ENCODE measurements at regions not wholly inside any gene's neighbourhood (a gene's known extent, or its start where the extent isn't known, plus 50 kb on each side); places are given as distances from the start of the nearest gene placed in this dataset.

DNA sequence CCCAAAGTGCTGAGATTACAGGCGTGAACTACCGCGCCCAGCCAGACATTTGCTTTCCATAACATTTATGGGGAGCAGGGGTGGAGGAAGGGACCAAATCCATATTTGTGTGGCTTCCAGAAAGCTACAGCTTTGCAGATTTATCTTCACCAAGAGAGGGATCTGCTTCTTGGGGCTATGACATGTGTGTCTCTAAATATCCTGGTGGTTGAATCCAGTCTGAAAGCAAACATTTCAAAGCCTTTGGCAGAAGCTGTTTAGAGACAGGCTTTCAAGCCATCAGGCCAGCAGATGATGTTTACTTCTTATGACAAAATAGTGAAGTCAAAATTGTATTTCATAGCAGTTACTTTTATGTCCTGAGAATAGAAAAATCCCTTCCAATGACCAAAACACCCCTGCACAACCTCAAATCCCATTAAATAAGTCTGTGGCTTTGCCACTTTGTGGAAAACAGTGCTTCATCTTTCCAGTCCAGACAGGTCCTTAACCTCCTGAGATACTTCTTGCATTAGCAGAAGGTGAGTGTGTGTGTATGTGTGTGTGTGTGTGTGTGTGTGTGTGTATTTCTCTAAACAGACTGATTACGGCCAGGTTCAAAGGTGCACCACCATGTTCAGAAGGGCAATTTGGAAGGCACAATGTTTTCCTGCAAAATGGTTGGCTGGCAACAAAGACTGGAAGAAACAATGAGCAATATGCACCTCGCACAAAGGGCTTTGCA is 191.4 kb upstream of the LRIG1 start:
- DNase-seq (ENCODE audit: low spot score) = no peak

DNA sequence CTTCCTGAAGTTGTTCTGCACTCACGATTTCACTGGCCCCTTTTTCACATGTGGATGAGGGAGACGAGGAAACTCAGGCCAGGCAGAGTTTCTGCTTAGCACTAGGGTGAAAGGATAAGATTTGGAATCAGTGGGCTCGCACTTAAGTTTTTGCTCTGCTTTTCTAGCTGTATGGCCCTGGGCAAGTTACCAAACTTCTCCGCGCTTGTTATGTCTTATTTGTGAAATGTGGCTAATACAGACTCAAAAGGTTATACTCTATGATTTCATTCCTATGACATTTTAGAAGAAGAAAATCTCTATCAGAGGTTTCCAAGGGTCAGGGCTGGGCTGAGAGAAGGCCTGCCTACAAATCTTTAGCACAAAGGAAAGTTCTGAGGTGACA is 191.9 kb upstream of the LRIG1 start:
- no peak for DNase-seq (ENCODE audit: low spot score)

DNA sequence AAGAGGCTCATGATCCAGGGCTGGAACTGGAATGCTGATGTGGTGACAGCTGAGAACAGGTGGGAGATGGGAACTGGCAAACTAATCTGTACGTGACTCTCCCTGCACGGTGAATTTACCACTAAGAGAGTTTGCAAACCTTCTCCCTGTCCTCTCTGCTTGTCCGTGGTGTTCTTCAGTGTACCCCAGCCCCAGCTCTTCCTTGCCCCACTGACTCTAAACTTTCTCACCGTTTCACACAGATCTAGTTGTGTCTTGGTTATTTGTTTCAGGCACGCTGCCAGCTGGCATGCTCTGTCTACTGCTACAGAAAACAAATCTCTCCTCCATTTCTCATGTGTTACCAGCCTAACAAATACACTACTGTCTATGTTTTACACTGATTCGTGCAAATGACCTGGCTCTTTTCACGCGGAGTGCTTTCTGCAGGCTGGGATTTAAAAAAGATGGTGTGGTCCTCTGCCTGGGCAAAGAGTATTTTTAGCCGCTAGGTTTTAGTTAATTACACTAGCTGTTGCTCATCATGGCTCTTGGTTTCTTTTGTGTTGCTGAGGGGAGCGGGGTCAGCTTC is 192.7 kb upstream of the LRIG1 start:
- no peak for DNase-seq (ENCODE audit: low spot score)

DNA sequence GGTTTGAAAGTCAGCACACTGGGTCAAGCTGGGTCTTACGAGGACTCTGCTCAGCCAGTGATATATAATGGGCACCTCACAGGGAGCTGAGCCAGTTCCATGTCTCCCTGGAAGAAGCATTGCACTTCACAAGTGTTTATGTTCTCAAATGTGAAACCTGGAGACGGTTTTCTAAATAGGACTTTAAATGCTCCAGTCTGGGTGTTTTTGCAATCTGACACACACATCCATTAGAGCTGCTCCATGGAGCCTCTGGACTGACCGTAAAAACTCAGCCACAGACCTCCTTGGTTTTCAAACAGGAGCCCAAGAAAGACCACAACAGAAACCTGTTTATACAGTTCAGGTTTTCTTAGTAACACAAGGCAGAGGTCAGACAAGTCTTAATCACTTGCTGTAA is 201.3 kb upstream of the LRIG1 start:
- DNase-seq (ENCODE audit: low spot score) = no peak

DNA sequence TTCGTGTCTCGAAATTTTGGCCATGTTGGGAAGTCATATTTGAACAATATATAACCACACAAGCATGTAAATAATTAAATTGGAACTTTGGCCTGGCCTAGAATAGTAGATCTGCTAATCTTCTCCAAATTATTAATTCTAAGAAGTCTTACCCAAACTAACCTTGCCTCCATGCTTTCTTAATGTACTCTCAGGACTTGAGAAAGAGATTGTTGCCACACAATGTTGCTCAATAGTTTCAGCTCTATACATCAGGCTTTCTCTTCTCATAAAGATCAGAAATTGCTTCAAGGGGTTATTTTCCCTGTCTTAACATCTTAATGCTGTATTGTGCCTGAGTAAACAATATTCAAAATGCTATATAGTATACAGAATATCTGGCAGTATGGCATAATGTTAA is 202.7 kb upstream of the LRIG1 start:
- no peak for DNase-seq (ENCODE audit: low spot score)

DNA sequence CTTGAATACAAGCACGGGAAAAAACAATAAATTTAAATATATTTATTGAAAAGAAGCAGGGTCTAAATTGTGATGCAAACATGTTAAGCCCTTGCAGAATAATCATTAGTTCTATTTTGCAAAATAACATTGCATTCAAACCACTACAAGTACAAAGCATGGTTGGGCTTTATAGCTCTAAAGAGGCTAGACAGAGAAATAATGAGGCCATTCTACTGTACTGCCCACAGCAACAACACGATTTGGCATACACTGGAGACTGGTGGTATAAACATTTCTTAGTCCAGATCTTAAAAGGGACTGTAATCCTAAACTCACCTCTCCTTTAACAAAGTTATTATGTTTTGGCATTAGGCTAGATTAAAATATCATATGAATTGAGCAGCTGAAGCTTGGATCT is 204.3 kb upstream of the LRIG1 start:
- DNase-seq (ENCODE audit: low spot score) = no peak

DNA sequence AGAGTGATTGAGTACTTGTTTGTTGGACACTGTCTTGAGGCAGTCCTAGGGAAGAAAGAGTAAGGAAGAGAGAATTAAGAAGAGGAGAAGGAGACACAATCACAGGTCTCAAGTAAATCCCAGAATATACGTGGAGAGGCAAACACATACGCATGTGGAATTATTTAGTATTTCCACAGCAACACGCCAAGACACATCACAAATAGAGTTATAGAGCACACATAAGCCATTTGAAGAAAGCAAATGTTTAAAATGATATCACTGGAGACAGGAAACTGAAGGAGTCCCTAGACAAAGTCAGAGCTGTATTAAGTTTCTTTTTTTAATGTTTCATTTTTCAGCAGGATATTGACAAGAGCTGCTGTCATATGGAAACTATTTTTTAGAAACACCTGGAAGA is 206.1 kb upstream of the LRIG1 start:
- no peak for DNase-seq (ENCODE audit: low spot score)

DNA sequence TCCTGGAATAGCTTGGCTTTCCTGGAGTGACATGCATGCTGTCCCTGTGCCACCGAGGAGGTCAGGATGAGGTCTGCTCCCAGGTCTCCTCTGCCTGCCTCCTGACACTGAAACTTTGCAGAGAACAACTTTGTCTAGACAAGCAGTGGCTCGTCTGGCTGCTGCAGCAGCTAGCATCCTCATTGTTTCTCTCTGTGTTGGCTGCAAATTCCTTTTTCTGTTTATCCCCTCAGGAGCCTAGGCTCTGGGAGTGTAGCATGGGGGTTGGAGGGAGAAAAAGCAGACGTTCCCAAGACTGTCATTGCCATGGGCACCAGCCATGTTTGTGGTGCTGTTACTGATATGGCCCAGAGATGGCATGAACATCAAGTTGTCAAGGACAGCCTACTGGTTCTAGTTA is 208.7 kb upstream of the LRIG1 start:
- no peak for DNase-seq (ENCODE audit: low spot score)

DNA sequence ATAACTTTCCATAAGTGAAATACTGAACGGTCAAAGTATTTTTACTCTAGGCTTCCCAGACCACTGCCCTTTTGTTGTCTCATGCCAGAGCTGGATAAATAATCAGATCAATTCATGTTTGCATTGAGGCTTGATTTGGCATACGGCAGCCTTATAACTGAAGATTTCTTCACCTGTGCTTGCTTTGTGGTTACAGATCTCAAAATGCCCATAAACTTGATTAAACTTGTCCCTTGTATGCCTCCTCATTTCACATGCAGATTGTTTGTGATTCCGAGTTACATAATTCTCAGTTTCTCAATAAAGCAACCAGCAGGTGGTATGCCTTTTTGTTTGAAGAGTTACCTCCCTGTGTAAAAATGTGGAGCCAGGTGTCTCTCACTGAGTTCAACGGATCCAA is 211.4 kb upstream of the LRIG1 start:
- no peak for DNase-seq (ENCODE audit: low spot score)

DNA sequence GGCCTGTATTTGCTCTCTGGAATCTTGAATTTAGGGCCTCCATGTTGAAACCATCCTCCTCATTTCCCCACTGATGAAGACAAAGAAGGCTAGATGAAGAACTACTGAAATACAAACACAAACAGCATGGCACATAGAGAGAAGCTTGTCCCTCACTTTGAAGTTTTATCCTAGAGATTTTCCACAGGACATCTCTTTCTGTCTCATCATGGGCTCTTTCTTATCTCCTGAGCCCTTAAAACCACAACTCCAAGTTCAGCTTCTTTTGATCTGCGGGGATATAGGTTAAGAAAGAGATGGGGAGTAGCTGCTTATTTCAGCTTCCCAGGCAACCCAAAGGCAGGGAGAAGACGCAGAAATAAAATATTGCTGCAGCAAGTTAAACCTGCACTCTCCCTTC is 213.1 kb upstream of the LRIG1 start:
- no peak for DNase-seq (ENCODE audit: low spot score)

DNA sequence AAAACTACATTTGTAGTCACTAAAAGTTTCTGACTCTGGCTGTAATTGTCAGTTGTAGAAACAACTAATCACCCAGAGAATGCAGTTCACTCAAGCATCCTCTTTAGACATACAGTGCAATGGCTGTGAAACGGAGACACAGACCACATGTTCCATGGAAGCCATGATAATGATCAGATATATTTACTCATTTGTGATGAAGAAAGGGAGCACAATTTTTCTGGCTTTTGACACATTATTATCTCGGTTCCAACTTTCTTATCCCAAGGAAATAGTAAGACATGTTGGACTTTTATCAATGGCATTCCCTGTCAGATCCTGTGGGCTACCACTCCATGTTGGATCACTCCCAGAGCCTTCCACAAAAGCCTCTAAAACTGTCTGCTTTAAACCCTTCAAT is 215.0 kb upstream of the LRIG1 start:
- no peak for DNase-seq (ENCODE audit: low spot score)

DNA sequence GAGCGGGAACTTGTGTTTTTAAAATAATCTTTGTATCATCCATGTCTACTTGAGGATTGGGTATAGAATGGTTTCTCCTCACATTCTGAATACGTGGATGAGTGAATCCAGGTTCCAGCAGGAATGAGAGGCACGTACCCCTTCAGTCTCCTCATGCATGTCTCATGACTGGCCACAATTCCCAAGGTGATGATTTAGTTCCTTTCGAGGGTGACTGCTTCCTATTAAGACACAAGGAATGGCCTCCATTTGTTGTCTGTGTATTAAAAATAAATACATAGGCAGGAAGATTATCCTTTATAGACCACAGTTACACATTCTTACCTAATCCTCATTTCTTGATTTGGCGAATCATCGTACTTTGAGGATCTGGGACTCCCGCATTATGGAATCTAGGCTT is 217.0 kb upstream of the LRIG1 start:
- DNase-seq (ENCODE audit: low spot score) = no peak

DNA sequence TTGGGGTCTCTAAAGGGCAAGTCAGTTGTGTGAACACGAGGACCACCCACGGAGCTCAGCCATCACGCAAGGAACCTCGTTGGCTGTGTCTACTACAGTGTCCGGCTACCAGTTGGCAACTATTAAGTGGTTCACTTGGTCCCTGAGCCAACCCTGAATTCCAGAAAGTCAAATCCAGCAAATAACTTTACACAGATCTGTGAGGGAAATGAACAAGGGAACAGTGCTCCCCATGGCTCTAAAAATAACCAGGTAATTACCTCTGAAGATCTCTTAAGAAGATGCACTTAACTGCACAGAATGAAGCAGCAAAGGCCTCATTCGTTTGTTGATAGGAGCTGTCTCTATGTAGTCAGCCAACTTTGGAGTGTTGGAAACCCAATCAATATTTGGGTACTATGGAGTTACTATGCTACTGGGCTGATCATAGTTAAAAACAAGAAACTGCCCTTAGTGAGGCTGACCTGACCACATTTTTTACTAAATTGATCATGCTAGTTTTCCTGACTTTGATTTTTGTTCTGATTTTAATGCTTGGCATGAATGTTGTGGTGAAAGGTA is 219.1 kb upstream of the LRIG1 start:
- DNase-seq (ENCODE audit: low spot score) = no peak

DNA sequence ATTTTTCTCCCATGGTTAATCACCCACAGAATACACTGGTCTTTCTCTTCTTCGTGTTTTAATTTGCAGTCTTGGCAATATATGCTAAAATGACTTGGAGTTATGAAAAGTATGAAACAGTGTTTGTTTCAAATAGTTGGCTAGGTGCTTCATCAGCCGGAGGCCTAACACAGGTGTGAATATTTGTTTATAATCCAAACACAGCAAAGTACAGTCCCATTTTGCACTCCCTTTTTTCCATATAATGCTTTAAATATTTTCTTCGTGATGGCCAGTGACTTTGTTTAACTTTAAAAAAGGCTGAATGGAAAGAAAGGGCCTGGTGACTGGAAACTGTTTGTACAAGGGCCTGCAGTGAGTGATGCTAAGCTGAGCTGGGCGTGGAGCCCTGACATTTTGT is 219.7 kb upstream of the LRIG1 start:
- no peak for DNase-seq (ENCODE audit: low spot score)

DNA sequence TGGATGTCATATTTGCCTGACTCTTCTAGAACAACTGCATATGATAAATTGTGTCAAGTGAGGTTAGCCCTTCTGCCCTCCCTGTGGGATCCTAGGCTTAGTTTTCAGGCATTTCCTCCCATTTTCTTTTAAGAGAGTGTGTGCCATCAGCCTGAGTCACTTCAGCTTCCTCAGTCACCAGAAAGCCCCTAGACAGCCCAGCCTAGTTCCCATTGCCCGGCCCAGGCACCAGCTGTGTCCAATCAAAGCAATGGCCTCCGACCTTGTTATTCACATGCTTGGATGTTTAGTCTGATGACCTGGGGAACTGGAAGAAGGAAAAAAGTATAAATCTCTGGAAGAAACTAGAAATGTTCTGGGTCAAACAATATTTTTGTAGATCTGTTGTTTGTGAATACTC is 221.9 kb upstream of the LRIG1 start:
- no peak for DNase-seq (ENCODE audit: low spot score)

DNA sequence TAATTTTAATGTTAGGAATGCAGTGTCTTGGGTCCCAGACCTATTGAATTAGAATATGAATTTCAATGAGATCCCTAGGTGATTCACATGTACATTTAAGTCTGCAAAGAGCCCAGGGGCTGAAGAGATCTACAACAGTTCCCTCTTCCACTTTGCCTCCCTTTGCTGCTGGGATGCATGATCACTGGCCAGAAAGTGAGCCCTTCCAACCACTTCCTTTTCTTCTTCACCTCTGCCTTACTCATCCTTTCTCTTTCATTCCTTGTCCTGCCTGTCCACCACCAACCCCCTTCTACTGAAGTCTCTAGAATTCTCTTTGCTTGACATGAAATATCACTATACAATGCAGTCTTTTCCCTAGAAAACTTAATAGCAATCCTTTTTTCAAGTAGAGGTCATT is 222.4 kb upstream of the LRIG1 start:
- DNase-seq (ENCODE audit: low spot score) = no peak

DNA sequence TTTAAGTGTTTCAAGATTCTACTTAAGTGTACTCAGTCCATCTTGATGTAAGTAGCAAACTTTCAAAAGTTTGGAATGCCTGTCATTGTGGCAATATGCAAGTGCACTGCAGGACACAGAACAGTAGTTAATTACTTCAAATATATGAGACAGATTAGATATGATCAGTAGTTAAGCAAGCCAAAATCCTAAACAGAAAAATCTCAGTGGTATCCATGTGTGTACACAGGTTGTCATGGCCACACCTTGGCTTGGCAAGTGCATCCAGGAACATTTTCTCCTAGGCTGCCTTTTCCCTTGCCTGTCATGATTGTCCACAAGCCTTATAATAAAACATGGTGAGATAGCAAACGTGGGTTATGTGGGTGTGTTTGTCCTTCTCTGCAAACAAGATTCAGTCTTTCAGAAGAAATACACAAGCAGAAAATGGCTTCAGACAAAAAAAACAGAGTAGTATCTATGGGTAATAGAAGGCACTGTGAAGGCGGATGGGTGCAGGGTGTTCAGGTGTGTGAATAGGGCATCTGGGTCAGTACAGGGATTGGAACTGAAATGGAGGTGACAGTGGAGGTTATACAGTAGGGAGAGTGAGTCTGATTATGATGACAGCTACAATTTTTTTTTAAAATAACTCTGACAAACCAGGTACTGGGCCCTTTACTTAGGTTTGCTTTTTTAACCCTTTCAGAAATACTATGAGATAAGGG is 229.0 kb upstream of the LRIG1 start:
- DNase-seq (ENCODE audit: low spot score) = no peak

DNA sequence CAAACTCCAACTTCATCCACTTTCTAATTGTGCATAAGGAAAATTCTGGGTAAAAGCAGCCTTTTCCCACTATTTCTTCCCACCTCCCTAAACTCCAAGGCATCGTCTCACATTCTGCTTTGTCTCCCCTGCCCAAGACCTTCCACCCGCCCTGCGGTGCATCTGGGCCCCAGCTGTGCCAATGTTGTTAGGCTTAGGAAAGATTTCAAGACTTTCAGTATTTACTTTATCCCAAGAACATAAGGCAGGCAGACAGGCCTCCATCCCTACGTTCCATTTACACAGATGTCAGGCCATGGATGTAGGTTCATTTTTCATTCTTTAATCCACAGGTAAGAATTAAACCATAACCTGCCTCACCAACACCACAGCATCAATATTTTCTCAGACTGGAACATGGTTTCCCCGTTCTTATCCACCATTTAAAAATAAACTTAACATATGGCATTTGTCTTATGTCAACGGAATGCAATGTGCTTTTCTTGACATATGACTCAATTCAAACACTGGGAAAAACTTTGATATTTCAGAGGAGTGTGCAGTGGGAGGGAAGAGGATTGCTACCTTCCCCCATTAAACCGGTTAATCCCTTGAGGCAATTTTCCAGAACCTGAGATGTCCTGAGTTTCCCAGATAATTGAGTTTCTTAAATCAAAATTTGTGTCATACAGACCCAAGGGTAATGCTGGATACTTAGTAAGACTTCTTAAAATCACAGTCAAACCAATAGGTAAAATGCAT is 238.0 kb upstream of the LRIG1 start:
- DNase-seq (ENCODE audit: low spot score) = no peak

DNA sequence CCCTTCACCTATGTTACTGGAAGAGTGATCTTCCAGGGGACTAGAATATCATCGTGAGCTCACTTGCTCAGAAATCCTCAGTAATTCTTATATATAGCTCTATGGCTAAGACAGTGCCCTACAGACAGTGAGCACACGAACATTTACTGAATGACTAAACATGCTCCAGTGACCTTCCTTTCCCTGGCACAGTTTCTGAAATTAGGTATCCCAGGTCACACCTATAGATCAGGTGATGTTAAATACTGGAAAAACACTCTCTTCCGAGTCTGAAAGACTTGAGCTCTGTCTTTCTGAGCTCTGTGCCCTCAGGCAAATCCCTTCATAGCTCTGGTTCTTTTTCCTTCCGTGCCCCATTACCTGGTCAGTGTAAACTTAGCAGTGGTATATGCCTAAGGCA is 239.4 kb upstream of the LRIG1 start:
- no peak for DNase-seq (ENCODE audit: low spot score)

DNA sequence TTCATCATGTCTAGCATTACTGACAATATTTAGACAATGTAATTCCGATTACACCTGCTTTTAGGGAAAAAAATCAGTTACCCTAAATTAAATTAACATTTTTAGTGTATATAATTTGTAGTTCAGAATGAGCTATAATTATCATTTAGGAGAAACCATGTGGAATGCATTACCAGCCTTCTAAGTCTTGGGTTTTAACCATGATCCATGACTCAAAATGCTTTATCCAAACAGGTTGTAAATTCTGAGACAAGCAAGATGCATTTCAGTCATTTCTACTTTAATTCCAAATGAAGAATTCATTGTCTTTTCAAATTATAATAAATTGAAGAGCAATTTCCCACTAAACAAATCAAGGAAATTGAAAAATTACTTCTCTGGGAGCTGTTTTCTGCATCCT is 243.7 kb upstream of the LRIG1 start:
- DNase-seq (ENCODE audit: low spot score) = no peak

DNA sequence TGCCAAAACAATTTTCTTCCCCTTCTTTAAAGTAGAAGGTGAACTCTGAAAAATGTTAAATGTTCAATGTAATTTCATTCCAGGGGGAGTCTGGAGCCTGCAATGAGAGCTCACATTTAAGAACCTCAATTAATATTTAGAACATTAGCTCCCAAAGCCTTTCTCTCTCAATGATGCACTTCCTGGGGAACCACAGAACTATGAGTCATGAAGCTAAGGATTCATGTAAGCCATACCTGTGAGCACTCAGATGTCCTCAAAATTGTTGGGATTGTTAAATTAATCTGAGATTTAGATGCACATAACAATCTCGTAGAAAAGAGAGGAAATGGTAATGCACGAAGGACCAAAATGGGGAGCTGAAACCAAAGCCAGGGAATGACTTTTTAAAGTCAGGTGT is 244.2 kb upstream of the LRIG1 start:
- DNase-seq (ENCODE audit: low spot score) = no peak

DNA sequence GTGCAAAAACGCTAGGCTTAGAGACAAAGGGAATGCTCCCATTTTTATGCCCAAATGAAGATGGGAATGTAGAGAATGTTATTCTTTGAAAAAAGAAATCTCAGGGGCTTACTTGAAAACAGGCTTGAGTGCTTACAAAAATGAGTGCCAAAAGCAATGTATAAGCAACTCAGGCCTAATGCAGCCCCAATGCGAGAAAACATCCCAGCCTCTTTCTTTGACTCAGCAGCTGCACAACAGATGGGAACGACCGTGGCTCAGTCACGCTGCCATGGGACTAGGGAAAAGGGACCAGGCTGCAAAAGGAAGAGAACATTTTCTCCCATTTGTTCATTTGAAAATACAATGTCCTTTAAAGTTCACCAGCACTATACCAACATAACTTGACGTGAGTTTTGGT is 246.4 kb upstream of the LRIG1 start:
- DNase-seq (ENCODE audit: low spot score) = no peak

DNA sequence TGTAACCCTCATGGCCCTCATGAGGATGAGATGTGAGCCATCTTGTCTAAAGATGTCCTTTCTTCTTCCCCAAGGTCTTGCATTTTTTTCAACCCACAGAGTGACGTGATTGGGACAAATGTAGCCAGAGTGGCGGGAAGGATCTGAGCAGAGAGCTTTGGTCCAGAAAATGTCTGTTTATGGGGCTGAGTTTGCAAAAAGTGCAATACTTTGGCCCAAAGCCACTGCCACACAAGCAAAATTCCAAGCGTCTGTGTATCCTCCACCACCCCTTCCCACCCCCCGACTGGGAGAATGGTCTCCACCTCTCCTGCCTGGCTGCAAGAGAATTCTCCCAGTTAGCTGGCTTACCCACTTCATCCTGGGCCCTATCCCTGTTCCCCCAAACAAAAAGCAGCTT is 246.9 kb upstream of the LRIG1 start:
- no peak for DNase-seq (ENCODE audit: low spot score)

All from hematopoietic multipotent progenitor cell treated with erythropoietin and hydrocortisone succinate and interleukin-3 and kit ligand, for 17 days (in vitro differentiated cells).